ENCODE measurements at regions not wholly inside any gene's neighbourhood (a gene's known extent, or its start where the extent isn't known, plus 50 kb on each side); places are given as distances from the start of the nearest gene placed in this dataset.

- TF ChIP-seq CTCF (conservative IDR thresholded peaks at IDR 0.05) (no peak), ZFX (IDR thresholded peaks at IDR 0.05) (no peak)
These were observed 106.4 kb upstream of the PTPN1 start for GRCh38 chr20:50403565-50404418.
